ENCODE measurements at regions not wholly inside any gene's neighbourhood (a gene's known extent, or its start where the extent isn't known, plus 50 kb on each side); places are given as distances from the start of the nearest gene placed in this dataset.

DNA sequence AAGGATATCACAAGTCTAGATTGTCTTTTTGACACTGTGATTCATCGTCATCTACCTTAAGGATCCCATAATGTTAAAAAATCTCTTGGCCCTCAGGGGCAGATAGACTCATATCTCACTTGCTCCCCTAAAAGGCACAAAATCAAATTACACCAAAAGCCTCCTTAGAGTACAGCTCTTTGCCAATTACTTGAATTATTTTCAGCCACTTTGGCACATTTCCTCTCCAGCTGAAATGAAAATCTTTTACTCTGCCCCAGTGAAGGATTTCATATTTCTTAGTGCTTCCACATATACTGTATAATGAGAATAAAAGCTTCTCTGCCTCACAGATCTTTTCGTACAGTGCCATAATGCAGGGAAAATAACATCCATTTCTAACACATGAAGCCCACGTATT lies 190.7 kb upstream of the GBE1 start:
- Histone ChIP-seq H3K27ac (ENCODE audit: low read depth, low read length) (no peak overlapping the region), H3K4me2 (ENCODE audit: low read length) (no peak overlapping the region), H3K4me3 (ENCODE audit: low read length) (no peak overlapping the region), H3K27me3 (ENCODE audit: control insufficient read depth, low read length) (no peaks in the 10 kb centered on the region), H3K79me2 (ENCODE audit: control insufficient read depth, low read length) (no peaks in the 10 kb centered on the region), H3K36me3 (ENCODE audit: control insufficient read depth, low read length) (no peaks in the 10 kb centered on the region), H3K4me1 (ENCODE audit: control insufficient read depth, low read length) (no peaks in the 10 kb centered on the region), H3K9me2 (replicated peaks; ENCODE audit: control insufficient read depth, low read length) (no peaks in the 10 kb centered on the region), H3K9me3 (ENCODE audit: control insufficient read depth, insufficient read depth, low read length) (no peaks in the 10 kb centered on the region), H3F3A (ENCODE audit: control insufficient read depth, insufficient read depth) (no peaks in the 10 kb centered on the region), H4K20me1 (ENCODE audit: control insufficient read depth, insufficient read depth, low read depth, low read length) (no peaks in the 10 kb centered on the region)
- TF ChIP-seq, protein P1, sequence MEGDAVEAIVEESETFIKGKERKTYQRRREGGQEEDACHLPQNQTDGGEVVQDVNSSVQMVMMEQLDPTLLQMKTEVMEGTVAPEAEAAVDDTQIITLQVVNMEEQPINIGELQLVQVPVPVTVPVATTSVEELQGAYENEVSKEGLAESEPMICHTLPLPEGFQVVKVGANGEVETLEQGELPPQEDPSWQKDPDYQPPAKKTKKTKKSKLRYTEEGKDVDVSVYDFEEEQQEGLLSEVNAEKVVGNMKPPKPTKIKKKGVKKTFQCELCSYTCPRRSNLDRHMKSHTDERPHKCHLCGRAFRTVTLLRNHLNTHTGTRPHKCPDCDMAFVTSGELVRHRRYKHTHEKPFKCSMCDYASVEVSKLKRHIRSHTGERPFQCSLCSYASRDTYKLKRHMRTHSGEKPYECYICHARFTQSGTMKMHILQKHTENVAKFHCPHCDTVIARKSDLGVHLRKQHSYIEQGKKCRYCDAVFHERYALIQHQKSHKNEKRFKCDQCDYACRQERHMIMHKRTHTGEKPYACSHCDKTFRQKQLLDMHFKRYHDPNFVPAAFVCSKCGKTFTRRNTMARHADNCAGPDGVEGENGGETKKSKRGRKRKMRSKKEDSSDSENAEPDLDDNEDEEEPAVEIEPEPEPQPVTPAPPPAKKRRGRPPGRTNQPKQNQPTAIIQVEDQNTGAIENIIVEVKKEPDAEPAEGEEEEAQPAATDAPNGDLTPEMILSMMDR (IDR thresholded peaks at IDR 0.05; ENCODE audit: low read depth, low read length, poor library complexity, severe bottlenecking) = no peak
- no peak for TF ChIP-seq EZH2phosphoT487 (IDR thresholded peaks at IDR 0.05; ENCODE audit: borderline replicate concordance, low read length)

DNA sequence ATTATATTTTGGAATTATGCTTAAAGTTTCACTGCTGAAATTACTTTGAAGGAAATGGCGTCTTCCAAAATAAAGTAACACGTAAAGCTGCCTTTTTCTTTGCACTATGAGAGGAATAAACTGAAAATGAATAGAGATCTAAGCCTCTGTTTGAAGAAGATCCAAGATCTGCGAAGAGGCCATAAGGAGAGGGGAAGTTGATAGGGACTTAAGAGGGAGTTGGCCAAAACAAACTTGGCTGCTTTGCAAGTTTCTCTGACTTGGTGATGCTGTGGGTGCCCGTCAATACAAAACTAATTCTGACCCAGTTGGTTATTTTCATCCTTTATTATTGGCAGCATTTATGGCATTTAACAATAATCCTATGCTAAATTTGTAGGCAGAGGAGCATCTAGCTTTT lies 190.2 kb upstream of the GBE1 start:
- Histone ChIP-seq H3K27ac (ENCODE audit: low read depth, low read length) (no peak overlapping the region), H3K9me2 (replicated peaks; ENCODE audit: control insufficient read depth, low read length) (no peaks in the 10 kb centered on the region), H3K79me2 (ENCODE audit: control insufficient read depth, low read length) (no peaks in the 10 kb centered on the region), H3K36me3 (ENCODE audit: control insufficient read depth, low read length) (no peaks in the 10 kb centered on the region), H3K4me1 (ENCODE audit: control insufficient read depth, low read length) (no peaks in the 10 kb centered on the region), H3K4me2 (ENCODE audit: low read length) (no peak overlapping the region), H3K27me3 (ENCODE audit: control insufficient read depth, low read length) (no peaks in the 10 kb centered on the region), H4K20me1 (ENCODE audit: control insufficient read depth, insufficient read depth, low read depth, low read length) (no peaks in the 10 kb centered on the region), H3K9me3 (ENCODE audit: control insufficient read depth, insufficient read depth, low read length) (no peaks in the 10 kb centered on the region), H3F3A (ENCODE audit: control insufficient read depth, insufficient read depth) (no peaks in the 10 kb centered on the region), H3K4me3 (ENCODE audit: low read length) (no peak overlapping the region)
- TF ChIP-seq, protein P1 (IDR thresholded peaks at IDR 0.05; ENCODE audit: low read depth, low read length, poor library complexity, severe bottlenecking) = no peak
- no peak for TF ChIP-seq EZH2phosphoT487 (IDR thresholded peaks at IDR 0.05; ENCODE audit: borderline replicate concordance, low read length)

DNA sequence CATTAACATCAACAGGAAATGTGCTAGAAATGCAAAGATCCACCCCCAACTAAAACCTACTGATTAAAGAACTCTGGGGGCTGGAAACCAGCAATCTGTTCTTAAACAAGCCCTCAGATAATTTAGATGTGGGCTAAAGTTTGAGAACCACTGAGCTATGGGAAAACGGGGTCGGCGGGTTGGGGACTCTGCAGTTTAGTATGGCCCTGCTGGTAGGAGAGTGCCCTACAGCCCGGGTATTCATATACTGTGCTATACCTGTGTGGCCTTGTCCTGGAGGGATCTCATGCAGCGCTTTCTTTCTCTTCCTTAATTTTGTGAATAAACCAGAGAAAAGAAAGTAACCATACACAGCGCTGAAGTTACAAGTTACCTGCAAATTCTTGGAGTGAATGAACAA lies 189.7 kb upstream of the GBE1 start:
- TF ChIP-seq, protein P1 (IDR thresholded peaks at IDR 0.05; ENCODE audit: low read depth, low read length, poor library complexity, severe bottlenecking) = no peak
- no peak for TF ChIP-seq EZH2phosphoT487 (IDR thresholded peaks at IDR 0.05; ENCODE audit: borderline replicate concordance, low read length)
- no peak overlapping the region for H3K4me2 ChIP-seq (ENCODE audit: low read length)
- H4K20me1 ChIP-seq (ENCODE audit: control insufficient read depth, insufficient read depth, low read depth, low read length) = no peaks in the 10 kb centered on the region
- H3K27ac ChIP-seq (ENCODE audit: low read depth, low read length) = no peak overlapping the region
- H3K4me3 ChIP-seq (ENCODE audit: low read length) = no peak overlapping the region
- no peaks in the 10 kb centered on the region for H3K36me3 ChIP-seq (ENCODE audit: control insufficient read depth, low read length)
- H3F3A ChIP-seq (ENCODE audit: control insufficient read depth, insufficient read depth) = no peaks in the 10 kb centered on the region
- H3K4me1 ChIP-seq (ENCODE audit: control insufficient read depth, low read length) = no peaks in the 10 kb centered on the region
- H3K9me2 ChIP-seq (replicated peaks; ENCODE audit: control insufficient read depth, low read length) = no peaks in the 10 kb centered on the region
- H3K27me3 ChIP-seq (ENCODE audit: control insufficient read depth, low read length) = no peaks in the 10 kb centered on the region
- no peaks in the 10 kb centered on the region for H3K9me3 ChIP-seq (ENCODE audit: control insufficient read depth, insufficient read depth, low read length)
- H3K79me2 ChIP-seq (ENCODE audit: control insufficient read depth, low read length) = no peaks in the 10 kb centered on the region

DNA sequence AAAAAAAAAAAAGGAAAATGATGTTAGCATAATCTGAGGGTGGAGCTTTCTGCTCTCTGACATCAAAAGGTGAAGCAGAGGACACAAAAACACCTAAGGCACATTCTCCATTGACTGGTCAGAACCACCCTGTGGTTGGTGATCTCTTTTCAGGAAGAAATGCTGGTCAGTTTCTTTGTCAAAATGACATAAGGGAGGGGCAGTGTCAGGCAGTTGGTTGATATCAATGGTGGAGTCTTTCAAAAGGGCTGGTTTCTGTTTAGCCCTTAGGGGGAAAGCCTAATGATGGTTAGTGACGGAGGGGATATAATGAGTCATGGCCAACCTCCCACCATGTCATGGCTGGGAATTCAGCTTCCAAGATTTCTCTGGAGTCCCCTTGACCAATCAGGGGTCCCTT lies 185.9 kb upstream of the GBE1 start:
- Histone ChIP-seq H3K27ac (ENCODE audit: low read depth, low read length) (no peak overlapping the region), H3K79me2 (ENCODE audit: control insufficient read depth, low read length) (no peaks in the 10 kb centered on the region), H3F3A (ENCODE audit: control insufficient read depth, insufficient read depth) (no peaks in the 10 kb centered on the region), H3K9me3 (ENCODE audit: control insufficient read depth, insufficient read depth, low read length) (peaks cover 8% of the 10 kb centered on the region; the same call in 1 of the 2 replicates), H3K4me1 (ENCODE audit: control insufficient read depth, low read length) (no peaks in the 10 kb centered on the region), H3K36me3 (ENCODE audit: control insufficient read depth, low read length) (no peaks in the 10 kb centered on the region), H3K4me3 (ENCODE audit: low read length) (no peak overlapping the region), H3K27me3 (ENCODE audit: control insufficient read depth, low read length) (no peaks in the 10 kb centered on the region), H3K4me2 (ENCODE audit: low read length) (no peak overlapping the region), H4K20me1 (ENCODE audit: control insufficient read depth, insufficient read depth, low read depth, low read length) (no peaks in the 10 kb centered on the region), H3K9me2 (replicated peaks; ENCODE audit: control insufficient read depth, low read length) (no peaks in the 10 kb centered on the region)
- TF ChIP-seq, protein P1 (IDR thresholded peaks at IDR 0.05; ENCODE audit: low read depth, low read length, poor library complexity, severe bottlenecking) = no peak
- TF ChIP-seq EZH2phosphoT487 (IDR thresholded peaks at IDR 0.05; ENCODE audit: borderline replicate concordance, low read length) = no peak
